ENCODE measurements at regions not wholly inside any gene's neighbourhood (a gene's known extent, or its start where the extent isn't known, plus 50 kb on each side); places are given as distances from the start of the nearest gene placed in this dataset.

DNA sequence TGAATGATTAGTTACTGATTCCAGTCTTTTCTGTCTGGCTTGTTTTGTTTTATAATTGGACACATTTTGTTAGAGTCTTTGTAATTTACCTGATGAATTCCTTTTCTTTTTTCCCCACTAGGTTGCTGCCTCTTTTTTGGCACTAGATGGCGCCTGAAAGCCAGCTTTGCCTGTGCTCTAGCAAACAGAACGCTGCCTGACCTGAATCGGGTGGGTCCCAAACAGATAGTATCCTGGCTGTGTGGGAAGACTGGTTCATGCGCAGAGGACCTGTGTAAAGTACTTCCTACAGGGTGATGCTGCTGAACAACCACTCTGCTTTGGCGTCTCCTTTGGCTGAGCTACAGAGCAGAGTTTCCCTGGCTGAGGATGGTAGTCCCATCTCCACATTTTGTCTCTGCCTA lies 288.2 kb downstream of the IKZF2 start:
- TF ChIP-seq, protein P1, sequence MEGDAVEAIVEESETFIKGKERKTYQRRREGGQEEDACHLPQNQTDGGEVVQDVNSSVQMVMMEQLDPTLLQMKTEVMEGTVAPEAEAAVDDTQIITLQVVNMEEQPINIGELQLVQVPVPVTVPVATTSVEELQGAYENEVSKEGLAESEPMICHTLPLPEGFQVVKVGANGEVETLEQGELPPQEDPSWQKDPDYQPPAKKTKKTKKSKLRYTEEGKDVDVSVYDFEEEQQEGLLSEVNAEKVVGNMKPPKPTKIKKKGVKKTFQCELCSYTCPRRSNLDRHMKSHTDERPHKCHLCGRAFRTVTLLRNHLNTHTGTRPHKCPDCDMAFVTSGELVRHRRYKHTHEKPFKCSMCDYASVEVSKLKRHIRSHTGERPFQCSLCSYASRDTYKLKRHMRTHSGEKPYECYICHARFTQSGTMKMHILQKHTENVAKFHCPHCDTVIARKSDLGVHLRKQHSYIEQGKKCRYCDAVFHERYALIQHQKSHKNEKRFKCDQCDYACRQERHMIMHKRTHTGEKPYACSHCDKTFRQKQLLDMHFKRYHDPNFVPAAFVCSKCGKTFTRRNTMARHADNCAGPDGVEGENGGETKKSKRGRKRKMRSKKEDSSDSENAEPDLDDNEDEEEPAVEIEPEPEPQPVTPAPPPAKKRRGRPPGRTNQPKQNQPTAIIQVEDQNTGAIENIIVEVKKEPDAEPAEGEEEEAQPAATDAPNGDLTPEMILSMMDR (IDR thresholded peaks at IDR 0.05), result no peak
- no peak for TF ChIP-seq EP300 (IDR thresholded peaks at IDR 0.05)
- TF ChIP-seq POLR2AphosphoS5 (IDR thresholded peaks at IDR 0.05), result no peak
- no peak for TF ChIP-seq POLR2A (IDR thresholded peaks at IDR 0.05)
- Histone ChIP-seq H3K4me1 (no peaks in the 10 kb centered on the region), H3K9me3 (peaks cover 0 to 40% (median 0%) of the 10 kb centered on the region in 3 donors), H3K36me3 (no peaks in the 10 kb centered on the region), H3K27ac (no peak overlapping the region), H3K27me3 (no peaks in the 10 kb centered on the region), H3K4me3 (no peak overlapping the region)
- WGBS, 2 donors (ENCODE audit: low coverage in 1 of 2), result 0 to 43% methylated on average over 1 to 5 of the region's 5 CpGs
- ATAC-seq, result no peak

DNA sequence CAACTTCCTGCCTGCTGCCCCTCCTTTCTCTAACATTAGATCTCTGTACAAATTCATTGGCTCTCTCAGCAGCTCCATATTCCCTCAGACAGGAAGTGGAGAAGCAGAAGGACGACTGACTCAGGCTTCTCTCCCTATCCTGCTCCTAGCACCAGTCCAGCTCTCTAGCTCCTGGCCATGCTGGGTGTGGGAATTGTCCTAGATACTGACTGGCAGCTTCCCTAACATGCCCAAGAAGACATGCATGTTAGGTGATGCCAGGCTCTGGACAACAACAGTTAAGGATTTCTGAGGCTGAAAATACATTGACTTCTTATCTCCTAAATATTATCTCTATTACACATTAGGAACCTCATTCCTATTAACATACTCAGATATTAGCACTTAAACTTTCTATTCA lies 292.9 kb downstream of the IKZF2 start:
- Histone ChIP-seq H3K9me3 (peaks cover 0 to 22% (median 0%) of the 10 kb centered on the region in 3 donors), H3K4me3 (no peak overlapping the region), H3K27ac (no peak overlapping the region), H3K4me1 (no peaks in the 10 kb centered on the region), H3K36me3 (no peaks in the 10 kb centered on the region), H3K27me3 (no peaks in the 10 kb centered on the region)
- no peak for ATAC-seq
- TF ChIP-seq POLR2A (IDR thresholded peaks at IDR 0.05), result no peak
- TF ChIP-seq, protein P1 (IDR thresholded peaks at IDR 0.05), result no peak
- no peak for TF ChIP-seq EP300 (IDR thresholded peaks at IDR 0.05)
- no peak for TF ChIP-seq POLR2AphosphoS5 (IDR thresholded peaks at IDR 0.05)
- 29% methylated on average over 1 of the region's 1 CpG; no CpG with 5 or more reads in 1 of the 2 donors for WGBS, 2 donors (ENCODE audit: low coverage in 1 of 2)

DNA sequence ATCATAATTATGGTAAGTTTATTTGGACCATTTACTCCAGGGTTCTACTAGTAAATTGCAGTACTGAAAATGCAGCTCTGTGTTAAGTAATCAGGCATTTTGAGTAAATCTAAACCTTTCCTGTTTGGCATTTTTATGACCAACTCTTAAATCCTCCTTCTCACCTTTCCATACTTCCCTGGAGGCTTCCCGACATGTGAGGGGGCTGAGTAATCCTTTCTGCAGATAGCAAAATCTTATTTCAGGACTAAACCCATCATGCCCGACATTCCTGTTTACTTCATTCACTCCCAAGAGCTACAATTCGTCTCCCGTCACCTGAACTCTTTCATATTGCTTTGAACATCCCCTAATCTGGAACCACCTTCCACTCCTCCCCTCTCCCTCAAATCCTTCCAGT lies 296.6 kb downstream of the IKZF2 start:
- no peak for ATAC-seq
- 56 to 76% methylated on average over 4 of the region's 4 CpGs for WGBS, 2 donors (ENCODE audit: low coverage in 1 of 2)
- H3K4me3 ChIP-seq, result no peak overlapping the region
- no peaks in the 10 kb centered on the region for H3K4me1 ChIP-seq
- H3K27me3 ChIP-seq, result no peaks in the 10 kb centered on the region
- H3K9me3 ChIP-seq, result no peaks in the 10 kb centered on the region
- TF ChIP-seq EP300 (IDR thresholded peaks at IDR 0.05) (no peak), POLR2AphosphoS5 (IDR thresholded peaks at IDR 0.05) (no peak), POLR2A (IDR thresholded peaks at IDR 0.05) (no peak)
- TF ChIP-seq, protein P1 (IDR thresholded peaks at IDR 0.05), result no peak
- H3K27ac ChIP-seq, result no peak overlapping the region
- H3K36me3 ChIP-seq, result no peaks in the 10 kb centered on the region

DNA sequence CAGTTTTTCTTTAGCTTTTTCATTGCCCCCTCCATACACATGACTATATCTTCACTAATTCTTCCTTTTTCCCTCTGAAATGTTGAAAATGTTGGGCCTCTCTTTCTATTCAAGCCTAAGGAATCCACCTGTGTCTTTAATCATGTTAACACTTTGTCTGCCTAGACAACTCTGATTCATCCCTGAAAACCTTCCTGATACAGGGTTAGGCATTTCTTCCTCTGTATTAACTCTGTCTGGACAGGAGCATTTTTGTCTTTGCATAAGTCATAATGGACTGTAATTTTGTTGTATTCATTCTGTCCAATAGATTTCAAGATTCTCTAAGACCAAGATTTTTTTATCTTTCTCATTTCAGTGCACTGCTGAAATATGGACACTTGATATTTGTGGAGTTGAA lies 297.3 kb downstream of the IKZF2 start:
- H3K27me3 ChIP-seq, result no peaks in the 10 kb centered on the region
- no peaks in the 10 kb centered on the region for H3K4me1 ChIP-seq
- H3K36me3 ChIP-seq, result no peaks in the 10 kb centered on the region
- TF ChIP-seq EP300 (IDR thresholded peaks at IDR 0.05), result no peak
- TF ChIP-seq, protein P1 (IDR thresholded peaks at IDR 0.05), result no peak
- no peak for TF ChIP-seq POLR2AphosphoS5 (IDR thresholded peaks at IDR 0.05)
- no peak for TF ChIP-seq POLR2A (IDR thresholded peaks at IDR 0.05)
- ATAC-seq, result no peak
- H3K4me3 ChIP-seq, result no peak overlapping the region
- no peak overlapping the region for H3K27ac ChIP-seq
- H3K9me3 ChIP-seq, result no peaks in the 10 kb centered on the region

DNA sequence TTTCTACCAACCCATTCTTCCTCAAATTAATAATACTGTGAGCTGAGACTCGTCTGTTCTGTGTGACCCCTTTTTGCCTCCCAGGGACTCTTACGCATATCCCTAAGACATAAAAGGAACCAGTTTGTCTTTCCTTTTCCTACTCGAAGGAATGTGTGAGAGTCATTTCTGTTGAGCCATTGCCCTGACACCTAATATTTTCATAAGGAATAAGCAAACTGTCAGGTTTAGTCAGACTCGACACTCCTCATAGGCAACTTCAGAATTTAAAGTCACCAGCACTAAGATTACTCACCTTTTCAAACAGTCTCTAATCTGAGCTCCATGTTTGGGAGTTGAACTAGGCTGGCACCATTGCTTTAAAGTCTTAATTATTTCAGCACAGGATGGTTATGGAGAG lies 305.5 kb downstream of the IKZF2 start:
- Histone ChIP-seq H3K27me3 (no peaks in the 10 kb centered on the region), H3K9me3 (no peaks in the 10 kb centered on the region), H3K4me1 (peaks cover 0 to 29% (median 0%) of the 10 kb centered on the region in 3 donors), H3K4me3 (no peak overlapping the region), H3K36me3 (no peaks in the 10 kb centered on the region), H3K27ac (peak overlapping the region; percentile 75 to 92 (median 82))
- 5 to 16% methylated on average over 4 of the region's 4 CpGs for WGBS, 2 donors (ENCODE audit: low coverage in 1 of 2)
- TF ChIP-seq, protein P1 (IDR thresholded peaks at IDR 0.05), result no peak
- TF ChIP-seq POLR2A (IDR thresholded peaks at IDR 0.05), result no peak
- TF ChIP-seq POLR2AphosphoS5 (IDR thresholded peaks at IDR 0.05), result peak; percentile 40
- peak; percentile 65 for ATAC-seq

Measured in gastroesophageal sphincter (tissue), 4 donors.